ENCODE measurements at regions not wholly inside any gene's neighbourhood (a gene's known extent, or its start where the extent isn't known, plus 50 kb on each side); places are given as distances from the start of the nearest gene placed in this dataset.

GRCh38 chr5:26807231-26808199 is 230.9 kb downstream of the CDH9 start:
- no peak overlapping the region for H3K27ac ChIP-seq (ENCODE audit: insufficient read depth, low read length)
- H3K79me2 ChIP-seq (ENCODE audit: control insufficient read depth, insufficient read depth, low read length) = no peaks in the 10 kb centered on the region
- H3K4me1 ChIP-seq (ENCODE audit: control insufficient read depth, extremely low read depth, insufficient read depth, low read length) = no peaks in the 10 kb centered on the region
- H4K20me1 ChIP-seq (ENCODE audit: control insufficient read depth, extremely low read depth, insufficient read depth, low read length) = no peaks in the 10 kb centered on the region
- no peak for DNase-seq (ENCODE audit: low read depth in 2 of 2)
- TF ChIP-seq EZH2 (IDR thresholded peaks at IDR 0.05; ENCODE audit: low read length, missing control alignments) (no peak), CTCF (conservative IDR thresholded peaks at IDR 0.05 in 1 of 2, IDR thresholded peaks at IDR 0.05 in 1 of 2; ENCODE audit: low read depth in 1 of 2, low read length in 2 of 2) (no peak)
- no peak overlapping the region for H2AFZ ChIP-seq (ENCODE audit: low read length)
- H3K4me3 ChIP-seq (replicated peaks in 1 of 4; ENCODE audit: control extremely low read depth in 1 of 4, insufficient read depth in 1 of 4, low read depth in 3 of 4, low read length in 4 of 4) = no peak overlapping the region
- no peaks in the 10 kb centered on the region for H3K36me3 ChIP-seq (ENCODE audit: control insufficient read depth, insufficient read depth, low read length)
- no peak overlapping the region for H3K4me2 ChIP-seq (ENCODE audit: extremely low read depth, insufficient read depth, low read length)
- H3K9me3 ChIP-seq (ENCODE audit: control insufficient read depth, insufficient read depth, low read depth, low read length) = no peaks in the 10 kb centered on the region
- no peaks in the 10 kb centered on the region for H3K27me3 ChIP-seq (ENCODE audit: control insufficient read depth, insufficient read depth, low read length)
- H3K9ac ChIP-seq (ENCODE audit: insufficient read depth, low read length) = no peak overlapping the region

DNA sequence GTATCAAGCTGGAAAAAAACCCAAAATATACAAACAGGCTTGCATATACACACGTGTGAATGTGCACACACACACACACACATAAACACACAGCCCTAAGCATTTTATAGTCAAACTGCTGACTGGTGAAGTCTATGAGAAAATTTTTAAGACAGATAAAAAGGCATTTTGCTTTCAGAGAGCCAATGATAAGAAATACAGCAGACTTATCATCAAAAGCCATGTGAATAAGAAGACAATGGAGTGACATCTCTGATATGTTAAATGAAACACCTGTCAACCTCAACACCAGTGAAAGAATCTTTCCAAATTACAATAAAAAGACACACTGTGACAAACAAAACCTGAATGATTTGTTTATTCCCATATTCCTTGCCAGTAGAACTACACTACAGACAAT is 233.3 kb downstream of the CDH9 start:
- H3K36me3 ChIP-seq (ENCODE audit: control insufficient read depth, insufficient read depth, low read length) = no peaks in the 10 kb centered on the region
- H3K9ac ChIP-seq (ENCODE audit: insufficient read depth, low read length) = no peak overlapping the region
- H3K79me2 ChIP-seq (ENCODE audit: control insufficient read depth, insufficient read depth, low read length) = no peaks in the 10 kb centered on the region
- H4K20me1 ChIP-seq (ENCODE audit: control insufficient read depth, extremely low read depth, insufficient read depth, low read length) = no peaks in the 10 kb centered on the region
- H2AFZ ChIP-seq (ENCODE audit: low read length) = no peak overlapping the region
- no peak overlapping the region for H3K27ac ChIP-seq (ENCODE audit: insufficient read depth, low read length)
- H3K4me3 ChIP-seq (replicated peaks in 1 of 4; ENCODE audit: control extremely low read depth in 1 of 4, insufficient read depth in 1 of 4, low read depth in 3 of 4, low read length in 4 of 4) = no peak overlapping the region
- H3K9me3 ChIP-seq (ENCODE audit: control insufficient read depth, insufficient read depth, low read depth, low read length) = no peaks in the 10 kb centered on the region
- H3K4me1 ChIP-seq (ENCODE audit: control insufficient read depth, extremely low read depth, insufficient read depth, low read length) = no peaks in the 10 kb centered on the region
- TF ChIP-seq CTCF (conservative IDR thresholded peaks at IDR 0.05 in 1 of 2, IDR thresholded peaks at IDR 0.05 in 1 of 2; ENCODE audit: low read depth in 1 of 2, low read length in 2 of 2) = no peak
- TF ChIP-seq EZH2 (IDR thresholded peaks at IDR 0.05; ENCODE audit: low read length, missing control alignments) = no peak
- DNase-seq (ENCODE audit: low read depth in 2 of 2) = no peak
- H3K27me3 ChIP-seq (ENCODE audit: control insufficient read depth, insufficient read depth, low read length) = no peaks in the 10 kb centered on the region
- H3K4me2 ChIP-seq (ENCODE audit: extremely low read depth, insufficient read depth, low read length) = no peak overlapping the region

- Histone ChIP-seq H3K4me3 (replicated peaks in 1 of 4; ENCODE audit: control extremely low read depth in 1 of 4, insufficient read depth in 1 of 4, low read depth in 3 of 4, low read length in 4 of 4) (no peak overlapping the region), H3K79me2 (ENCODE audit: control insufficient read depth, insufficient read depth, low read length) (no peaks in the 10 kb centered on the region), H3K9me3 (ENCODE audit: control insufficient read depth, insufficient read depth, low read depth, low read length) (no peaks in the 10 kb centered on the region), H4K20me1 (ENCODE audit: control insufficient read depth, extremely low read depth, insufficient read depth, low read length) (no peaks in the 10 kb centered on the region), H3K36me3 (ENCODE audit: control insufficient read depth, insufficient read depth, low read length) (no peaks in the 10 kb centered on the region), H3K4me2 (ENCODE audit: extremely low read depth, insufficient read depth, low read length) (no peak overlapping the region), H3K27me3 (ENCODE audit: control insufficient read depth, insufficient read depth, low read length) (no peaks in the 10 kb centered on the region), H3K27ac (ENCODE audit: insufficient read depth, low read length) (no peak overlapping the region), H3K4me1 (ENCODE audit: control insufficient read depth, extremely low read depth, insufficient read depth, low read length) (no peaks in the 10 kb centered on the region), H2AFZ (ENCODE audit: low read length) (no peak overlapping the region), H3K9ac (ENCODE audit: insufficient read depth, low read length) (no peak overlapping the region)
- no peak for DNase-seq (ENCODE audit: low read depth in 2 of 2)
- TF ChIP-seq EZH2 (IDR thresholded peaks at IDR 0.05; ENCODE audit: low read length, missing control alignments) (no peak), CTCF (conservative IDR thresholded peaks at IDR 0.05 in 1 of 2, IDR thresholded peaks at IDR 0.05 in 1 of 2; ENCODE audit: low read depth in 1 of 2, low read length in 2 of 2) (no peak)
Observed at GRCh38 chr5:26802944-26803343, 235.4 kb downstream of the CDH9 start.
